Peyer's patch (tissue), 4 donors: ENCODE measurements at regions not wholly inside any gene's neighbourhood (a gene's known extent, or its start where the extent isn't known, plus 50 kb on each side); places are given as distances from the start of the nearest gene placed in this dataset.

ENCODE experiments used
- POLR2A ChIP-seq, 2 donors: fragments of 450-650 bp; IDR thresholded peaks; one replicate each; pipeline ENCODE4 v1.5.1; 2017; ENCODE audit warnings: antibody characterized with exemption in 2 of 2, mild to moderate bottlenecking in 2 of 2, moderate library complexity in 2 of 2
- TF ChIP-seq, protein P1 (sequence below), 6 experiments: fragments of 450-650 bp in 4 of 6; fragments of 200-600 bp in 2 of 6; sonication (generic) in 1 of 6; IDR thresholded peaks; one replicate each; pipeline ENCODE4 v1.5.1; 2017 to 2019; ENCODE audit warnings: antibody characterized with exemption in 6 of 6, mild to moderate bottlenecking in 3 of 6, moderate library complexity in 1 of 6

DNA sequence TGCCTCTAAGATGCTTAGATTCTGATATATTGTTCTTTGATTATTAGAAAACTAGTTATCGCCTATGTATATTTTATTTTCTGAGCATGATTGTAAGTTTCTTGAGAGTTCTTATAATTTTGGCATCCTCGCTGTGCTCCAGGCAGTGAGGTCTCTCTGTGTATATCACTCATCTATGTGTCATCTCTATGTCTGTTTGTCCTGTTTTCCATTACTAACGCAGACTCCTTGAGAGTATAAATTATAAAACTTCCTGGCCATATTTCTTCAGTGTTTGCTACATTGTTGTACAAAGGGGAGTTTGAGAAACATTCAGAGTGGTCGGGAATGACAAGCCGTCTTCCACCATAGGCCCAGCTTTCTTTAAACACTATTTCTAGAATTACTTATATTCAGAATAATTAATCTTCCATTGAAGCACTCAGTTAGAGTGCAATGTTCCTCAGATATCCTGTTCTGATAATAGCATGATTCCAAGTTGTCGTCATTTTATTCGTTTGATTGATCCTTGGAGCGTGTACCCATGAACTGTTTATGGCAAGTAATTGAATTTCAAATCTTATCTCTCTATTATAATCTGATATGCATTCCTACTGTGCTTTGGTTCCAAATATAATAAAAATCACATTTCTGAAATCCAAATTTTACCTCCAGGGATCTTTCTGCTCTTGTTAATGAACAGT, 206.6 kb downstream of the BAMBI start:
- TF ChIP-seq, protein P1, sequence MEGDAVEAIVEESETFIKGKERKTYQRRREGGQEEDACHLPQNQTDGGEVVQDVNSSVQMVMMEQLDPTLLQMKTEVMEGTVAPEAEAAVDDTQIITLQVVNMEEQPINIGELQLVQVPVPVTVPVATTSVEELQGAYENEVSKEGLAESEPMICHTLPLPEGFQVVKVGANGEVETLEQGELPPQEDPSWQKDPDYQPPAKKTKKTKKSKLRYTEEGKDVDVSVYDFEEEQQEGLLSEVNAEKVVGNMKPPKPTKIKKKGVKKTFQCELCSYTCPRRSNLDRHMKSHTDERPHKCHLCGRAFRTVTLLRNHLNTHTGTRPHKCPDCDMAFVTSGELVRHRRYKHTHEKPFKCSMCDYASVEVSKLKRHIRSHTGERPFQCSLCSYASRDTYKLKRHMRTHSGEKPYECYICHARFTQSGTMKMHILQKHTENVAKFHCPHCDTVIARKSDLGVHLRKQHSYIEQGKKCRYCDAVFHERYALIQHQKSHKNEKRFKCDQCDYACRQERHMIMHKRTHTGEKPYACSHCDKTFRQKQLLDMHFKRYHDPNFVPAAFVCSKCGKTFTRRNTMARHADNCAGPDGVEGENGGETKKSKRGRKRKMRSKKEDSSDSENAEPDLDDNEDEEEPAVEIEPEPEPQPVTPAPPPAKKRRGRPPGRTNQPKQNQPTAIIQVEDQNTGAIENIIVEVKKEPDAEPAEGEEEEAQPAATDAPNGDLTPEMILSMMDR (IDR thresholded peaks at IDR 0.05), result no peak
- no peak for TF ChIP-seq POLR2A (IDR thresholded peaks at IDR 0.05)
